Activated naive CD4-positive, alpha-beta T cell treated with anti-CD3 and anti-CD28 coated beads, Interleukin-2, amount 10 ng/mL, durations not matched to agents 7 days and 5 days (primary cell): ENCODE measurements at regions not wholly inside any gene's neighbourhood (a gene's known extent, or its start where the extent isn't known, plus 50 kb on each side); places are given as distances from the start of the nearest gene placed in this dataset.

Source experiments
- CTCF ChIA-PET: fragments of 350-600 bp; sonication (Branson Sonifier 250); formaldehyde crosslinking; loops from one replicate; lab custom pipeline; 2021; ENCODE audit warnings: antibody characterized with exemption; lab: Charles Lee
- DNase-seq: peaks from one replicate; pipeline ENCODE4 v3.0.0-alpha.2; 2020
- H3K27ac Mint-ChIP-seq: one replicate; pipeline ENCODE4 v1.8.0; 2021; ENCODE audit warnings: mild to moderate bottlenecking, moderate library complexity, mixed read lengths
- H3K27me3 Mint-ChIP-seq: one replicate; pipeline ENCODE4 v1.8.0; 2021; ENCODE audit warnings: mild to moderate bottlenecking, mixed read lengths
- H3K36me3 Mint-ChIP-seq: one replicate; pipeline ENCODE4 v1.8.0; 2021; ENCODE audit warnings: mixed read lengths
- H3K4me1 Mint-ChIP-seq: one replicate; pipeline ENCODE4 v1.8.0; 2021; ENCODE audit warnings: mixed read lengths
- H3K4me3 Mint-ChIP-seq: one replicate; pipeline ENCODE4 v1.8.0; 2021; ENCODE audit warnings: mild to moderate bottlenecking, moderate library complexity, mixed read lengths
- H3K9me3 Mint-ChIP-seq: one replicate; pipeline ENCODE4 v1.8.0; 2021; ENCODE audit warnings: mixed read lengths

DNA sequence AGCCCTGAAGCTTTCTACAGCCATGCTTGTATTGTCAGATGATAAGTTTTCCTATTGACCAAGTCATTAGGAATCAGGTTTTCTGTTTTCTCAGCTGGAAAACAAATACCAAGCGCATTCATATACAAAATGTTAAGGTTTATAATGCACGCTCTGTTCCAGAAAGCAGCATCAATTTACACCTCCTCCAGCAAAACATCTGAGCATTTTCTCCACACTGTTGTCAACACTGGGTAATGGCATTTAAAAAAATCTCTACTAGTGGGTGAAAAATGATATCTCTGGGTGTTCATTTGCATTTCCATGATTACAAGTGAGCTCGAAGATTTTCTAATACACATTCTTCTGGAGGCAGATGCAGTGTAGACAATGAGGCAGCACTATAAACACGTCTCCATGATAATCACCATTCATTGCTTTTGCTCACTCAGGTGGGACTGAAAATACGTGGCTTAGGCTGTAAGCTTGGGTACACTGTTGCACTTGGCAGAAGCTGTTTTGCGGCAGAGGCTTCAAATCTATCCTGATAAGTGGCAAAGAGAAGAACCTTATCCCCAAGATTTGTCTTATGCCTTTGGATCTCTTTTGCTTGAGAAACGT is 114.8 kb upstream of the PLPP4 start:
- H3K27me3 Mint-ChIP-seq = no peaks in the 10 kb centered on the region
- H3K4me1 Mint-ChIP-seq = no peaks in the 10 kb centered on the region
- no peaks in the 10 kb centered on the region for H3K36me3 Mint-ChIP-seq
- no peak overlapping the region for H3K27ac Mint-ChIP-seq
- no peak overlapping the region for H3K4me3 Mint-ChIP-seq
- no peaks in the 10 kb centered on the region for H3K9me3 Mint-ChIP-seq
- no peak for DNase-seq
- CTCF ChIA-PET = no interaction called here

DNA sequence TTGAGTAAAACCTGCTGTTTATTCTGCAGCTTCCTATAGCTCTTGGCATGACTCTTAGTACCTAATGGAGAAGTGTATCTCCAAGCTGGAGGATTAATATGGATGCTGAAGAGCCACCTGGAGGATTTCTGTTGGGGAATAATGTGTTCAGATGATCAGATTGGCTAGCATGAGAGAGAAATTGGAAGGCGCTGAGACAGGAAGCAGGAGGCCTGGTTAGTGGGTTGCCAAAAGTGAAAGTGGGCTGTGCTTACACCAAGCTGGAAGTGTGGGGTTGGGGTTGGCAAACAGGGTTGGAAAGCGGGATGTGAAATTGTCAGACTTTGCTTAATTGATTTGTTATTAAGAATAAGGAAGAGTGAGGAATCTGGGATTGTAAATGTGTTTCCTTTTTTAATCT is 111.8 kb upstream of the PLPP4 start:
- H3K27me3 Mint-ChIP-seq = no peaks in the 10 kb centered on the region
- no peaks in the 10 kb centered on the region for H3K9me3 Mint-ChIP-seq
- H3K27ac Mint-ChIP-seq = no peak overlapping the region
- H3K36me3 Mint-ChIP-seq = no peaks in the 10 kb centered on the region
- DNase-seq = no peak
- no peaks in the 10 kb centered on the region for H3K4me1 Mint-ChIP-seq
- H3K4me3 Mint-ChIP-seq = no peak overlapping the region
- CTCF ChIA-PET = no interaction called here

DNA sequence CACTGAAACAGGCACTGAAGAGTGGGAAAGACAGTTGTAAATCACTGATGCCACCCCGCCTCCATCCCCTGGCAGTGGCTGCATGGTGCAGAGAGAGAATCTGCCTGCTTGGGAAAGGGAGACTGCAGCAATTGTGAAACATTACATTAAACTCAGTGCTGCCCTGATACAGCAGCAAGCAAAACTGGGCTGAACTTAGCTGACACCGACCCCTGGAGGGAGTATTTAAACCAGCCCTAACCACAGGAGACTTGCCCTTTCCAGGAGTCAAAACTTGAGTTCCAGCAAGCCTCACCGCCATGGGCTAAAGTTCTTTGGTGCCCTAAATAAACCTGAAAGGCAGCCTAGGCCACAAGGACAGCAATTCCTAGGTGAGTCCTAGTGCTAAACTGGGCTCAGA is 109.4 kb upstream of the PLPP4 start:
- no peak overlapping the region for H3K4me3 Mint-ChIP-seq
- no peak for DNase-seq
- H3K27ac Mint-ChIP-seq = no peak overlapping the region
- CTCF ChIA-PET = no interaction called here
- H3K9me3 Mint-ChIP-seq = no peaks in the 10 kb centered on the region
- H3K27me3 Mint-ChIP-seq = no peaks in the 10 kb centered on the region
- H3K36me3 Mint-ChIP-seq = no peaks in the 10 kb centered on the region
- H3K4me1 Mint-ChIP-seq = no peaks in the 10 kb centered on the region

DNA sequence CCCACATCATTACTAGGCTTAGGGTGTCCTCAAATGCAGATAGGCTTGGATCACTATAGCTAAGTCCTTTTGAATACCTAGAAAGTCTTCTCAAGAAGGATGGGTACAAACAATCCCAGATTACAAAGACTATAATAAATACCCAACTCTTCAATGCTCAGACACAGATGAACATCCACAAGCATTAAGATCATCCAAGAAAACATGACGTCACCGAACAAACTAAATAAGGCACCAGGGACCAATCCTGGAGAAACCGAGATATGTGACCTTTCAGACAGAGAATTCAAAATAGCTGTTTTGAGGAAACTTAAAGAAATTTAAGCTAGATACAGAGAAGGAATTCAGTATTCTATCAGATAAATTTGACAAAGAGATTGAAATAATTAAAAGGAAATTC is 108.0 kb upstream of the PLPP4 start:
- no peaks in the 10 kb centered on the region for H3K27me3 Mint-ChIP-seq
- H3K4me1 Mint-ChIP-seq = no peaks in the 10 kb centered on the region
- CTCF ChIA-PET = no interaction called here
- no peaks in the 10 kb centered on the region for H3K36me3 Mint-ChIP-seq
- no peaks in the 10 kb centered on the region for H3K9me3 Mint-ChIP-seq
- no peak for DNase-seq
- no peak overlapping the region for H3K4me3 Mint-ChIP-seq
- H3K27ac Mint-ChIP-seq = no peak overlapping the region

DNA sequence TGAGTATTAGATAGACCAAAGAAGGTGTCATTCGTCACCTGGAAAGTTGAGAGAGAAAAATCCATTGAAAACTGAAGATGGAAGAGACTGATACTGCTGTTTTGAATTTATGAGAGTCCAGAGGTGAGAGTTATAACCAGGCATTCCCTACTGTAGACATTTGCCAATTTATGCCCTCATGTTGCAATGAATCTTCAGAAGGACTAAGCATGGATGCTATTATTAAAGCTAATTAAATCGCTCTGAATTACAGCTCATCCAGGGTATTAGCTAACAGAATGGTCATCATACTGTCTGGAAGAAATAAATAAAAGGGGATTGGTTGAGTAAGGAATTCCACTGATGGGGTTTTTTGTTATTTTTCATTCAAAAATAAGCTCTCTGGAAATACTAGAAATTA is 101.6 kb upstream of the PLPP4 start:
- H3K4me3 Mint-ChIP-seq = no peak overlapping the region
- H3K9me3 Mint-ChIP-seq = peaks cover 2% of the 10 kb centered on the region
- DNase-seq = no peak
- no peaks in the 10 kb centered on the region for H3K27me3 Mint-ChIP-seq
- CTCF ChIA-PET = no interaction called here
- H3K27ac Mint-ChIP-seq = no peak overlapping the region
- H3K4me1 Mint-ChIP-seq = no peaks in the 10 kb centered on the region
- H3K36me3 Mint-ChIP-seq = no peaks in the 10 kb centered on the region

DNA sequence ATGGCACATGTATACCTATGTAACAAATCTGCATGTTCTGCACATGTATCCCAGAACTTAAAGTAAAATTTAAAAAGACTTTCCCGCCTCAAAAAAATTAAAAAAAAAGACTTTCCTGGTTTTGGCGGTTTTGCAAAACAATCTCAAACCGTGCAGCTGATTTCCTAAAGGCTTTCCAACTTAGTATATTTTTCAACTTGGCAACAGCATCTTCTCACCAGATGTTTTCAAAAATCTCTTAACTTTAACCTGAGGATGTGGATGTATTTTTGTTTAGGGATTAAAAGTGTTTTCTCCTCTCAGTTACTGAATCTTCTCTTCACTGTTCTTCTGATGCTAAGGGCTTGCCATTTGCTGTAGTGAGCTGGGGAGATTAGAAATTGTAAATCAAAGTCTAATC is 96.5 kb upstream of the PLPP4 start:
- peaks cover 2% of the 10 kb centered on the region for H3K9me3 Mint-ChIP-seq
- H3K4me3 Mint-ChIP-seq = no peak overlapping the region
- H3K27me3 Mint-ChIP-seq = no peaks in the 10 kb centered on the region
- no peaks in the 10 kb centered on the region for H3K4me1 Mint-ChIP-seq
- CTCF ChIA-PET = no interaction called here
- H3K36me3 Mint-ChIP-seq = no peaks in the 10 kb centered on the region
- no peak overlapping the region for H3K27ac Mint-ChIP-seq
- DNase-seq = no peak

DNA sequence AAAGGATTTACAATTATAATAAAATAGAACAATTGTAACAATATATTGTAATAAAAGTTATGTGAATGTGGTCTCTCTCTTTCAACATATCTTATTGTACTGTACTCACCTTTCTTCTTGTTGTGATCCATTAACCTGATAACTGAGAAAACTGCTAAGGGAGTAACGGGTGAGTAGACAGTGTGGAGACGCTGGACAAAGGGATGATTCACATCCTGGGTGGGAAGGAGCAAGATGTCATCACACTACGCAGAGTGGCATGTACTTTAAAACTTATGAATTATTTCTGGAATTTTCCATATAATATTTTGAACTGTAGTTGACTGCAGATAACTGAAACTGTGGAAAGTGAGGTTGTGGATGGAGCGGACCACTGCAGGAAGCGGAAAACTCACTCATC is 91.2 kb upstream of the PLPP4 start:
- H3K36me3 Mint-ChIP-seq = no peaks in the 10 kb centered on the region
- CTCF ChIA-PET = no interaction called here

DNA sequence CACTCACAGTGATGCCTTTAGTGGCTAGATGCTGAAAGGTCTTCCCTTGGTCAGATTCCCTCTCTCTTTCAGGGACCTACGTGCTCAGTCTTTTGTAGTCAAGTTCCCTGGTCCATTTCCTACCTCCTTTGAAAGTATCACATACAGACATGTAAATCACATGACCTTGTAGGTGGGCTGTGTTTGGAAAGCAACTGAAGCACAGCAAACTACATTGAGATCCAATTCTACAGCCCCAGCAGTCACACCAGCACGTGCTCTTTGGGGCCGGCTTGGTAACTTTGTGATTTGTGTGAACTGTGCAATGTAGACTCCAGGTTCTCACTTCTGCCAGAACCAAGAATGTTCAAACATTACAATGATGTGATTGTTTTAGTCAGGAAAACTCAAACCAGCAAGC is 89.7 kb upstream of the PLPP4 start:
- H3K27me3 Mint-ChIP-seq = no peaks in the 10 kb centered on the region
- H3K4me1 Mint-ChIP-seq = no peaks in the 10 kb centered on the region
- H3K27ac Mint-ChIP-seq = no peak overlapping the region
- no peak for DNase-seq
- no peaks in the 10 kb centered on the region for H3K36me3 Mint-ChIP-seq
- H3K4me3 Mint-ChIP-seq = no peak overlapping the region
- CTCF ChIA-PET = no interaction called here
- no peaks in the 10 kb centered on the region for H3K9me3 Mint-ChIP-seq

More for the DNA sequence above, 91.2 kb upstream of the PLPP4 start:
- Mint-ChIP-seq H3K27me3 (no peaks in the 10 kb centered on the region), H3K27ac (no peak overlapping the region), H3K4me1 (no peaks in the 10 kb centered on the region), H3K9me3 (no peaks in the 10 kb centered on the region), H3K4me3 (no peak overlapping the region)
- no peak for DNase-seq

DNA sequence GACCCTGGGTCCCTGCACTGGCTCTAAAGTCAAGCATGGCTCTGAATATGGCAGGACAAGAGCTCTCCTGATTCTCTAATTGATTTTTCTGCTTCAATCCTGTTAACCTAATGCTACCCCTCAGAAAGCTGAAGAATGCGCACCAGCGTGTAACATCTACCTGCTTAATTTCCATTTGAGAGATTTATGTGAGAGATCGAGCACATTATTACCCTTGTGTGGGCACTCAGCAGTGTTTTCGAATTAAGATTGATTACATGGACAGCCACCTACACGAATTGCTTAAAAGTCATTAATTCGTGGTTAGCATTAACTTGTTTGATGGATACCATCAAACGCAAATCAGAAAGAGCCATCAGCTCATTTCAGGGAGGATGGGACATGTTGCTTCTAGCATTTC is 88.7 kb upstream of the PLPP4 start:
- H3K27ac Mint-ChIP-seq = no peak overlapping the region
- no peaks in the 10 kb centered on the region for H3K9me3 Mint-ChIP-seq
- H3K27me3 Mint-ChIP-seq = no peaks in the 10 kb centered on the region
- CTCF ChIA-PET = no interaction called here
- H3K4me1 Mint-ChIP-seq = no peaks in the 10 kb centered on the region
- DNase-seq = no peak
- H3K36me3 Mint-ChIP-seq = no peaks in the 10 kb centered on the region
- H3K4me3 Mint-ChIP-seq = no peak overlapping the region

DNA sequence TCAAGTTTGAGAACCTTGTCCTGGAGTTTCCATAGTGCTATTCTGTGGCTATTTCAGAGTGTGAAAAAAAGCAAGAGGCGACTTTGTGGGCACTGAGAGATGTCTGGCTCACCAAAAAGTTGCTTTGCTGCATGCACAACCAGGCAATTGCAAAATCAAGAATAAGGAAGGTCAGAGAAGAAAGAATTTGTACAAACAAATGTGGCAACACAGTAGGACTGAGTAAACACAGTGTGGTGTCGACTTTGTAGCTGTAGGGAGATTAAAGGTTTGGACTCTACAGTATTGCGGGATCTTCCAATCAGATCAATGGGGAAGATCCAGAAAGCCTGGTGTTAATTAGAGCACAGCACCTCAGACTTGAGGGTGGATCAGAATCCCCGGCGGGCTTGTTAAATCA is 88.1 kb upstream of the PLPP4 start:
- H3K4me1 Mint-ChIP-seq = no peaks in the 10 kb centered on the region
- CTCF ChIA-PET = interaction anchor here (0.6 to 0.7 kb wide), 2 partner anchors 22 to 194 kb away, joined by 3 read pairs; no protein-coding TSS in a partner anchor
- DNase-seq = no peak
- no peaks in the 10 kb centered on the region for H3K36me3 Mint-ChIP-seq
- no peaks in the 10 kb centered on the region for H3K9me3 Mint-ChIP-seq
- no peaks in the 10 kb centered on the region for H3K27me3 Mint-ChIP-seq
- H3K27ac Mint-ChIP-seq = no peak overlapping the region
- no peak overlapping the region for H3K4me3 Mint-ChIP-seq

DNA sequence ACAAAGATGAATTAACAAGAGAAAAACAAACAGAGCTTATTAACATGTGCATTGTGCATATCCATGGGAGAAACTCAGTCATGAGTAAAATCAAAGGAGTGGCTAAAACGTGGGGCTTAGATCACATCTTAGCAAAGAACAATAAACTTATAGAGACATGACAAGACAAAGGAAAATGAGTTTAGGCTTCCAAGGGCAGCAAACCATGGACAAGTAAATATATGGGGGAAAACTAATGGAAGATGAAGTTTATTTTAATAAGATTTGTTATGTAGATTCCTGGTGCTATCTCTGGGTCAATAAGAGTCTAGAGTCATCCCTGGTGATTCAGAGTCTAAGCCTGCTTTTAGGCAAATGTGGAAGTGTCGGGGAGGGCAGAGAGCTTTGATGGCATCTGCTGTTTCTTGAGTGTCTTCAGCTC is 87.2 kb upstream of the PLPP4 start:
- no peak overlapping the region for H3K27ac Mint-ChIP-seq
- H3K4me3 Mint-ChIP-seq = no peak overlapping the region
- no peaks in the 10 kb centered on the region for H3K36me3 Mint-ChIP-seq
- no peaks in the 10 kb centered on the region for H3K9me3 Mint-ChIP-seq
- DNase-seq = no peak
- CTCF ChIA-PET = no interaction called here
- no peaks in the 10 kb centered on the region for H3K27me3 Mint-ChIP-seq
- no peaks in the 10 kb centered on the region for H3K4me1 Mint-ChIP-seq

DNA sequence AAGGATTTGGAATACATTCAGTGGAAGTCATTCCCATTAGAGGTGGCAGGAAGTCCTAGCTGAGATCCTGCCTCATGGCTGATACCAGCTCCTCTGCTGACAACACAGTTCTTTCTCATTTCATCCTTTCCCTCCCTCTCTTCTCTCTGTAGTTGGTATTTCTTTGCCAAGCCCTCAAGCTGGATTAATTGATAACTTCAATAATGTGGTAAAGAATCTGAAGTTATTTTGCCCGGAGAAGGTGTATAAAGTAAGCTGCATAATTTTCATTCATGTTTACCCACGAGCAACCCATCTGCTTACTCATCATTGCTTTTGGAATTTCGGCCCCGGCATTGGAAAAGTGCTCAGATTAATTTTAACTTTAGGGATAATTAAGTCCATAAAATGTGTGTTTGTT is 85.2 kb upstream of the PLPP4 start:
- no peak overlapping the region for H3K27ac Mint-ChIP-seq
- CTCF ChIA-PET = no interaction called here
- no peaks in the 10 kb centered on the region for H3K9me3 Mint-ChIP-seq
- no peak for DNase-seq
- no peaks in the 10 kb centered on the region for H3K36me3 Mint-ChIP-seq
- no peaks in the 10 kb centered on the region for H3K4me1 Mint-ChIP-seq
- no peaks in the 10 kb centered on the region for H3K27me3 Mint-ChIP-seq
- H3K4me3 Mint-ChIP-seq = no peak overlapping the region

DNA sequence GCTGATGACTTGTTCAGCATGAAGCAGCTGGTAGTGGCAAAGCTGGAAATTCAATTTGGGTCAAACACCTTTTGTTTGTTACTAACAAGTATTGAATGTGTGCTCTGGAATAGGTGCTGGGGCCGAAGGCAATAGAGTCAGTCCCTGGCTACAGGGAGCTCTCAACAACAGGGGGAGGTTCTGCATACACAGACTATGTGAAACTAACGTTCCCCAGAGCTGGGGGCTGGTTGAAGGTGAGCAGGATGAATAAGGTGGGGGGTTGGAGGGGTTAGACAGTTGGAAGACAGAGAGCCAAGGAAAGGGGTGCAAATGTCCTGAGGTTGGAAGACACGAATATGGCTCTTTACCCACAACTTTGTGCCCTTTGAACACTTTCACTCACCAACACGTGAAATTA is 84.1 kb upstream of the PLPP4 start:
- Mint-ChIP-seq H3K4me1 (no peaks in the 10 kb centered on the region), H3K9me3 (no peaks in the 10 kb centered on the region), H3K27me3 (no peaks in the 10 kb centered on the region), H3K36me3 (no peaks in the 10 kb centered on the region), H3K4me3 (no peak overlapping the region), H3K27ac (no peak overlapping the region)
- no peak for DNase-seq
- CTCF ChIA-PET = no interaction called here

DNA sequence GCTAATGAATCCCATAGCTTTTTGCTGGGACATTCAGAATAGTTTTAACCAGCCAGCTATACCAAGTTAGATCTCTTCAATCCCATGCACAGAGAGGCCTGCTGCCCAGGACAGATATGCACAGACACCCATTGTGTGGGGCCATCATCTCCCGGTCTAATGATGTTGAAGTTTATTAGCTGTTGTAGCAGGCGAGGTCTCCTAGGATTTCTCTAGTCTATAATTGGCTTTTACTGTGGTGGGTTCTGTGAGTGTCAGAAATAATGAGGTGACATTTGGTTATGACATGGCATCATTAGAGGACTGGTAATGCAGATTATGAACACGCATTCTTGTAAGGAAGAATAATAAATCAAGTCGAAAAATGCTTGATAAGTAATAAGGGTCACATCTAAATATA is 81.4 kb upstream of the PLPP4 start:
- no peak for DNase-seq
- Mint-ChIP-seq H3K4me1 (no peaks in the 10 kb centered on the region), H3K36me3 (no peaks in the 10 kb centered on the region), H3K27me3 (no peaks in the 10 kb centered on the region), H3K9me3 (no peaks in the 10 kb centered on the region), H3K27ac (no peak overlapping the region), H3K4me3 (no peak overlapping the region)
- CTCF ChIA-PET = no interaction called here

DNA sequence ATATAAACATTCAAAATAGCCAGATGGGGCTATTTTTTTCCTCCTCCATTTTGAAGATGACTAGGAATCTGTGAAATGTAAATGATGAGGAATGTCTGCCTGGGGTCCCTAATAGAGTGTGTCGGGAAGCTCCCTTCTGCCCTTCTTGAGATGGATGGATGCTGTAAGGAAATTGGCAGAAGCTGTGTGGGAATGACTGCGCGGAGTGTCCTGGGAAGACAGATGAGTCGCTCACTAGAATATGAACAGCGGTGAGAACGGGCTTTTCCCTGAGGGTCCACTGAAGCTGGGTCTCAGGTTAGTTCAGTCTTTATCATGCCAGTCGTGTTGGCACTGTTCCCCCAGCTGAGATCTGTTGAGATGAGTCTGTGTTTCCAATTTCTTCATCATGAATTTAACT is 75.1 kb upstream of the PLPP4 start:
- H3K27me3 Mint-ChIP-seq = peaks cover 4% of the 10 kb centered on the region
- H3K27ac Mint-ChIP-seq = no peak overlapping the region
- CTCF ChIA-PET = no interaction called here

DNA sequence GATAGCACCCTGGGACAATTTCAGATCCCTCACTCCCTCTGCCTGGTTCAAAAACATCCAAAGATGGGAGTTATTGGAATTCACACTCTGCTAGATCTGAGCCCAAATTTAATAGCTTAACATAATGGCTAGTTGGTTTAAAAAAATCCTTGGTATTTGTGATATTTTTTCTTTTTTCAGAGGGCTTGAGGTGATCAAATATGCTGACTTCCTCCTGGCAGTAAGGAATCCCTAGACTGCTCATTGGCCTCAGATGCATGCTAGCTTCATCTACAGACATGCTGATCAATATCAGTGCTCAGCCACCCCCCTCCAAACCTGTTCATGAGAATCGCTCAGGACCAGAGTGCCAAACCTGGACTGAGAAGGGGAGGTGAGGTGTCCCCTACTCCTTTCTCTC is 74.7 kb upstream of the PLPP4 start:
- Mint-ChIP-seq H3K27ac (no peak overlapping the region), H3K9me3 (no peaks in the 10 kb centered on the region), H3K4me3 (no peak overlapping the region), H3K36me3 (no peaks in the 10 kb centered on the region), H3K4me1 (no peaks in the 10 kb centered on the region), H3K27me3 (peaks cover 4% of the 10 kb centered on the region)
- CTCF ChIA-PET = no interaction called here
- no peak for DNase-seq

More for the DNA sequence above, 75.1 kb upstream of the PLPP4 start:
- Mint-ChIP-seq H3K4me1 (no peaks in the 10 kb centered on the region), H3K36me3 (no peaks in the 10 kb centered on the region), H3K4me3 (no peak overlapping the region), H3K9me3 (no peaks in the 10 kb centered on the region)
- DNase-seq = no peak
